Adipocyte (in vitro differentiated cells): ENCODE measurements at regions not wholly inside any gene's neighbourhood (a gene's known extent, or its start where the extent isn't known, plus 50 kb on each side); places are given as distances from the start of the nearest gene placed in this dataset.
"Not testable (repeated sequence)": the region's sequence is repeated elsewhere in the genome, so short reads cannot be mapped to it uniquely, and the experiment has no call there.

Experiments used
- DNase-seq: peaks from one replicate; pipeline ENCODE4 v3.0.0-alpha.2; 2015; ENCODE audit warnings: low read depth
- H3K27me3 ChIP-seq: replicated peaks from 2 replicates; pipeline ENCODE4 v1.7.0; 2013; ENCODE audit warnings: mild to moderate bottlenecking, low read length, moderate library complexity; ENCODE audit not compliant: control insufficient read depth, insufficient read depth
- H3K36me3 ChIP-seq: 2 replicates; pipeline ENCODE4 v1.7.0; 2013; ENCODE audit warnings: low read length, mild to moderate bottlenecking, moderate library complexity; ENCODE audit not compliant: control insufficient read depth, insufficient read depth, severe bottlenecking
- H3K4me1 ChIP-seq: 2 replicates; pipeline ENCODE4 v1.7.0; 2013; ENCODE audit warnings: mild to moderate bottlenecking, low read length, moderate library complexity; ENCODE audit not compliant: control insufficient read depth, insufficient read depth
- H3K4me3 ChIP-seq: 2 replicates; pipeline ENCODE4 v1.7.0; 2013; ENCODE audit warnings: mild to moderate bottlenecking, low read length, moderate library complexity
- H3K9ac ChIP-seq: 2 replicates; pipeline ENCODE4 v1.7.0; 2013; ENCODE audit warnings: mild to moderate bottlenecking, low read length, moderate library complexity
- H3K9me3 ChIP-seq: 2 replicates; pipeline ENCODE4 v1.7.0; 2013; ENCODE audit warnings: mild to moderate bottlenecking, low read length, moderate library complexity; ENCODE audit not compliant: control insufficient read depth

GRCh38 chr10:6678956-6679355 is 98.9 kb upstream of the PRKCQ start:
- no peaks in the 10 kb centered on the region for H3K9me3 ChIP-seq
- no peak overlapping the region for H3K4me3 ChIP-seq
- H3K4me1 ChIP-seq, result no peaks in the 10 kb centered on the region
- H3K9ac ChIP-seq, result no peak overlapping the region
- DNase-seq, result no peak
- peaks cover 7% of the 10 kb centered on the region for H3K27me3 ChIP-seq
- no peaks in the 10 kb centered on the region for H3K36me3 ChIP-seq

- H3K9ac ChIP-seq, result no peak overlapping the region
- peak; percentile 56 for DNase-seq
- H3K9me3 ChIP-seq, result no peaks in the 10 kb centered on the region
- peaks cover 7% of the 10 kb centered on the region for H3K27me3 ChIP-seq
- no peaks in the 10 kb centered on the region for H3K36me3 ChIP-seq
- H3K4me3 ChIP-seq, result peak overlapping the region; percentile 34
- no peaks in the 10 kb centered on the region for H3K4me1 ChIP-seq
Measured at GRCh38 chr10:6678211-6678803, 98.2 kb upstream of the PRKCQ start.

- H3K4me3 ChIP-seq, H3K36me3 ChIP-seq, H3K9me3 ChIP-seq, H3K27me3 ChIP-seq, H3K4me1 ChIP-seq, DNase-seq, H3K9ac ChIP-seq: not testable (repeated sequence)
Measured at GRCh38 chr10:6677129-6677528, 97.1 kb upstream of the PRKCQ start.

- Histone ChIP-seq H3K4me3 (no peak overlapping the region), H3K36me3 (no peaks in the 10 kb centered on the region), H3K9ac (no peak overlapping the region), H3K27me3 (peaks cover 10% of the 10 kb centered on the region), H3K9me3 (no peaks in the 10 kb centered on the region), H3K4me1 (no peaks in the 10 kb centered on the region)
- no peak for DNase-seq
Measured at GRCh38 chr10:6674291-6674690, 94.2 kb upstream of the PRKCQ start.

- Histone ChIP-seq H3K4me1 (no peaks in the 10 kb centered on the region), H3K4me3 (no peak overlapping the region), H3K9me3 (no peaks in the 10 kb centered on the region), H3K27me3 (peaks cover 20% of the 10 kb centered on the region), H3K36me3 (no peaks in the 10 kb centered on the region), H3K9ac (no peak overlapping the region)
- DNase-seq, result no peak
Measured at GRCh38 chr10:6671976-6672375, 91.9 kb upstream of the PRKCQ start.

- no peaks in the 10 kb centered on the region for H3K4me1 ChIP-seq
- peak; percentile 82 for DNase-seq
- H3K27me3 ChIP-seq, result peaks cover 13% of the 10 kb centered on the region
- no peaks in the 10 kb centered on the region for H3K36me3 ChIP-seq
- H3K9me3 ChIP-seq, result no peaks in the 10 kb centered on the region
- no peak overlapping the region for H3K9ac ChIP-seq
- H3K4me3 ChIP-seq, result no peak overlapping the region
Measured at GRCh38 chr10:6669269-6669859, 89.3 kb upstream of the PRKCQ start.

- Histone ChIP-seq H3K4me3 (no peak overlapping the region), H3K9me3 (no peaks in the 10 kb centered on the region), H3K27me3 (peaks cover 13% of the 10 kb centered on the region), H3K4me1 (no peaks in the 10 kb centered on the region), H3K36me3 (no peaks in the 10 kb centered on the region), H3K9ac (no peak overlapping the region)
- peak; percentile 65 for DNase-seq
Measured at GRCh38 chr10:6667679-6668270, 87.7 kb upstream of the PRKCQ start.

- Histone ChIP-seq H3K27me3 (peaks cover 13% of the 10 kb centered on the region), H3K9me3 (no peaks in the 10 kb centered on the region), H3K36me3 (no peaks in the 10 kb centered on the region), H3K4me1 (no peaks in the 10 kb centered on the region), H3K9ac (no peak overlapping the region), H3K4me3 (no peak overlapping the region)
- DNase-seq, result no peak
Measured at GRCh38 chr10:6667150-6667549, 87.1 kb upstream of the PRKCQ start.

- Histone ChIP-seq H3K9ac (no peak overlapping the region), H3K4me1 (no peaks in the 10 kb centered on the region)
- DNase-seq, result no peak
Measured at GRCh38 chr10:6665847-6666246, 85.8 kb upstream of the PRKCQ start.

GRCh38 chr10:6660460-6660859 is 80.4 kb upstream of the PRKCQ start:
- Histone ChIP-seq H3K4me3 (no peak overlapping the region), H3K9me3 (peaks cover 4% of the 10 kb centered on the region), H3K36me3 (no peaks in the 10 kb centered on the region), H3K9ac (no peak overlapping the region), H3K4me1 (no peaks in the 10 kb centered on the region), H3K27me3 (peaks cover 37% of the 10 kb centered on the region)
- no peak for DNase-seq

More at GRCh38 chr10:6665847-6666246, 85.8 kb upstream of the PRKCQ start:
- Histone ChIP-seq H3K4me3 (no peak overlapping the region), H3K36me3 (no peaks in the 10 kb centered on the region), H3K27me3 (peaks cover 11% of the 10 kb centered on the region), H3K9me3 (no peaks in the 10 kb centered on the region)

GRCh38 chr10:6659451-6659850 is 79.4 kb upstream of the PRKCQ start:
- DNase-seq, result no peak
- H3K9me3 ChIP-seq, result peaks cover 5% of the 10 kb centered on the region
- peaks cover 38% of the 10 kb centered on the region for H3K27me3 ChIP-seq
- no peak overlapping the region for H3K4me3 ChIP-seq
- no peak overlapping the region for H3K9ac ChIP-seq
- H3K4me1 ChIP-seq, result no peaks in the 10 kb centered on the region
- no peaks in the 10 kb centered on the region for H3K36me3 ChIP-seq
